IPS DF 6.9 (cell line): ENCODE measurements at regions not wholly inside any gene's neighbourhood (a gene's known extent, or its start where the extent isn't known, plus 50 kb on each side); places are given as distances from the start of the nearest gene placed in this dataset.

Experiments used
- DNase-seq: peaks from one replicate; pipeline ENCODE4 v3.0.0-alpha.2; 2013; ENCODE audit warnings: low read depth, low spot score
- H3K27ac ChIP-seq: one replicate; pipeline ENCODE4 v1.5.1; 2013; ENCODE audit warnings: low read length, control low read depth
- H3K27me3 ChIP-seq: 2 replicates; pipeline ENCODE4 v1.6.1; 2013; ENCODE audit warnings: mild to moderate bottlenecking, low read length; ENCODE audit not compliant: control insufficient read depth, insufficient read depth
- H3K36me3 ChIP-seq: 2 replicates; pipeline ENCODE4 v1.6.1; 2013; ENCODE audit warnings: low read length; ENCODE audit not compliant: control insufficient read depth, insufficient read depth
- H3K4me1 ChIP-seq: 2 replicates; pipeline ENCODE4 v1.6.1; 2013; ENCODE audit warnings: low read length; ENCODE audit not compliant: control insufficient read depth, insufficient read depth
- H3K4me3 ChIP-seq: 2 replicates; pipeline ENCODE4 v1.5.1; 2013; ENCODE audit warnings: mild to moderate bottlenecking, low read length
- H3K9me3 ChIP-seq: 2 replicates; pipeline ENCODE4 v1.6.1; 2013; ENCODE audit warnings: low read length, inconsistent platforms; ENCODE audit not compliant: control insufficient read depth, insufficient read depth
- WGBS: extraction: QIAGEN DNeasy Blood & Tissue Kit; methylation state at CpG from one replicate; pipeline ENCODE4 v1.1.7; 2013; ENCODE audit warnings: mixed read lengths, missing lambda C conversion rate; ENCODE audit not compliant: insufficient read length, insufficient coverage; 5-methylcytosine and 5-hydroxymethylcytosine counted together

DNA sequence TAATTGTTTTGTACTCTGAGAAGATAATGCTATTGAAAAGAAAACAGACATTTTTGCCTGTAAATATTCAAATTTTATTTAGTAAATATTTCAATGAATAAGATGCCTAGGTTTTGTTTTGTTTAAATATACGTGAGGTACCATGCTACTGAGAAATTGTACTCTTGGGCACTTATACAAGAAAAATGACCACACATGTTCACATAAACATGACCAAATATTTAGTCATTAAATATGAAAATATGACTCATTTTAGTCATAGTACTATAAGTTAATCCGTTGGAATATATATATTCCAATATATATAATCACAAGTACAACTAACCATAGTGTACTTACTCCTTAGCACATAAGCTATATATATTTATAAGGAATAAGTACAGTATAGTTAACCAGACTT, 56.7 kb upstream of the ZNF804A start:
- no peaks in the 10 kb centered on the region for H3K9me3 ChIP-seq
- no peaks in the 10 kb centered on the region for H3K4me1 ChIP-seq
- no CpG with 5 or more reads among the region's 2 CpGs for WGBS
- no peak for DNase-seq
- no peaks in the 10 kb centered on the region for H3K27me3 ChIP-seq
- H3K27ac ChIP-seq: no peak overlapping the region
- H3K4me3 ChIP-seq: no peak overlapping the region
- H3K36me3 ChIP-seq: no peaks in the 10 kb centered on the region

DNA sequence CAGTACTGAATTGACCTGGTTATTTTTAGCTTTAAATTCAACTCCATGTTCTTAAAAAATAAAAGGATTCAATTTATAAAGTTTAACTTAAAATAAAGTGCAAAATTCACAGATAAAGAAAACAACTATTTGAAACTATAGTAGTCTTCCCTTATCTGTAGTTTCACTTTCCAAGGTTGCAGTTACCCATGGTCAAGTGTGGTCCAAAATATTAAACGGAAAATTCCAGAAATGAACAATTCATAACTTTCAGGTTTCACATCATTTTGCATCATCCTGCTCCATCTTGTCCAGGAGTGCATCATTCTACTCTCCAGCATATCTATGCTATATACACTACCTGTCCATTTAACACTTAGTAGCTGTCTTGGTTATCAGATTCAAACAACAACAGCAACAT, 54.5 kb upstream of the ZNF804A start:
- Histone ChIP-seq H3K36me3 (no peaks in the 10 kb centered on the region), H3K27ac (no peak overlapping the region), H3K4me1 (no peaks in the 10 kb centered on the region), H3K9me3 (no peaks in the 10 kb centered on the region), H3K4me3 (no peak overlapping the region), H3K27me3 (no peaks in the 10 kb centered on the region)
- no peak for DNase-seq
- no CpG with 5 or more reads among the region's 1 CpG for WGBS
